Breast epithelium (tissue), 3 donors: ENCODE measurements at regions not wholly inside any gene's neighbourhood (a gene's known extent, or its start where the extent isn't known, plus 50 kb on each side); places are given as distances from the start of the nearest gene placed in this dataset.

Source experiments
- CTCF ChIP-seq, 3 donors: fragments of 450-650 bp; IDR thresholded peaks; one replicate each; pipeline ENCODE4 v1.5.1; 2016 to 2017; ENCODE audit warnings: antibody characterized with exemption in 3 of 3, mild to moderate bottlenecking in 3 of 3, moderate library complexity in 3 of 3
- POLR2A ChIP-seq: fragments of 450-650 bp; IDR thresholded peaks from one replicate; pipeline ENCODE4 v1.6.1; 2016; ENCODE audit warnings: antibody characterized with exemption, mild to moderate bottlenecking, moderate library complexity
- POLR2AphosphoS5 ChIP-seq, 3 donors: sonication (generic); formaldehyde crosslinking; IDR thresholded peaks; one replicate each; pipeline ENCODE4 v1.6.1; 2017; ENCODE audit warnings: antibody characterized with exemption in 3 of 3

- no peak for TF ChIP-seq POLR2A
- no peak for TF ChIP-seq CTCF (IDR thresholded peaks at IDR 0.05)
- TF ChIP-seq POLR2AphosphoS5 (IDR thresholded peaks at IDR 0.05), result no peak
Measured at GRCh38 chr22:49153921-49154320, 673.8 kb downstream of the BRD1 start.
